GM19023 (cell line): ENCODE measurements at regions not wholly inside any gene's neighbourhood (a gene's known extent, or its start where the extent isn't known, plus 50 kb on each side); places are given as distances from the start of the nearest gene placed in this dataset.
"Not testable (repeated sequence)": the region's sequence is repeated elsewhere in the genome, so short reads cannot be mapped to it uniquely, and the experiment has no call there.

Experiments used
- ATAC-seq: cut with Tn5 transposase; IDR thresholded peaks from one replicate; pipeline ENCODE4 v1.9.1; 2021; ENCODE audit warnings: mild to moderate bottlenecking, moderate library complexity; ENCODE audit not compliant: unreplicated experiment

- not testable (repeated sequence) for ATAC-seq
These were observed 538.6 kb downstream of the AMY1C start for GRCh38 chr1:104288322-104288721.

GRCh38 chr1:104291156-104291555 is 541.5 kb downstream of the AMY1C start:
- ATAC-seq, result no peak

- no peak for ATAC-seq
These were observed 544.6 kb downstream of the AMY1C start for GRCh38 chr1:104294259-104294658.

GRCh38 chr1:104295511-104295910 is 545.8 kb downstream of the AMY1C start:
- no peak for ATAC-seq

GRCh38 chr1:104309673-104310072 is 560.0 kb downstream of the AMY1C start:
- ATAC-seq, result no peak

GRCh38 chr1:104315823-104316222 is 566.1 kb downstream of the AMY1C start:
- ATAC-seq, result no peak

- no peak for ATAC-seq
These were observed 572.4 kb downstream of the AMY1C start for GRCh38 chr1:104322131-104322530.

GRCh38 chr1:104329278-104329677 is 579.6 kb downstream of the AMY1C start:
- no peak for ATAC-seq

GRCh38 chr1:104331763-104332162 is 582.1 kb downstream of the AMY1C start:
- ATAC-seq, result no peak

- ATAC-seq, result not testable (repeated sequence)
These were observed 588.2 kb downstream of the AMY1C start for GRCh38 chr1:104337927-104338326.

GRCh38 chr1:104341944-104342343 is 592.2 kb downstream of the AMY1C start:
- no peak for ATAC-seq

GRCh38 chr1:104348277-104348676 is 598.6 kb downstream of the AMY1C start:
- ATAC-seq, result no peak

GRCh38 chr1:104353580-104353979 is 603.9 kb downstream of the AMY1C start:
- no peak for ATAC-seq

GRCh38 chr1:104358086-104358485 is 608.4 kb downstream of the AMY1C start:
- ATAC-seq, result no peak

GRCh38 chr1:104358621-104359020 is 608.9 kb downstream of the AMY1C start:
- no peak for ATAC-seq

- ATAC-seq, result no peak
These were observed 628.7 kb downstream of the AMY1C start for GRCh38 chr1:104378414-104378813.

GRCh38 chr1:104380003-104380402 is 630.3 kb downstream of the AMY1C start:
- no peak for ATAC-seq

- ATAC-seq, result peak; percentile 44
These were observed 638.2 kb downstream of the AMY1C start for GRCh38 chr1:104387716-104388508.

- no peak for ATAC-seq
These were observed 642.9 kb downstream of the AMY1C start for GRCh38 chr1:104392552-104392951.

GRCh38 chr1:104402178-104402577 is 652.5 kb downstream of the AMY1C start:
- ATAC-seq, result no peak

- no peak for ATAC-seq
These were observed 654.2 kb downstream of the AMY1C start for GRCh38 chr1:104403883-104404282.

- ATAC-seq, result no peak
These were observed 657.0 kb downstream of the AMY1C start for GRCh38 chr1:104406728-104407127.

- ATAC-seq, result no peak
These were observed 658.6 kb downstream of the AMY1C start for GRCh38 chr1:104408268-104408667.
